ENCODE measurements at regions not wholly inside any gene's neighbourhood (a gene's known extent, or its start where the extent isn't known, plus 50 kb on each side); places are given as distances from the start of the nearest gene placed in this dataset.

DNA sequence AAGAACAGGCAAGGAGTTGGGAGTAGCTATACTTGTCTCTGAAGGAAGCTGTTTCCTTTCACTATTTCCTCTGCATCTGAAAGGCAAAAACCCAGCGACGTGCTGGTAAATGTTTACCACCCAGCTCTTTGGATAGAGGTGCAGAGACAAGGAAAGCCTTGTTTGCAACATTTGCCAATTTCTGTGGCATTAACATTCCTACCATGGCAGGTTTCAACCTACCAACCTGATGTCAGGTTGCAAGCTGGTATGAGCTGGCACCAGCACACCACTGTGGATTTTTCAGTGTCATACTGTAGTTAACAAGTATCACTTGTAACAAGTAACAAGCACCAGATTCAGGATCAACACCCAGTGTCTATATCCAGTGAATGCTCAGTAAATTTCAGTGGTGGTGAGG is 294.8 kb upstream of the TMPO start:
- H2AK5ac ChIP-seq (ENCODE audit: insufficient read length, low read length), result no peak overlapping the region
- no peaks in the 10 kb centered on the region for H3K79me1 ChIP-seq (ENCODE audit: insufficient read depth, low read depth, low read length, poor library complexity, severe bottlenecking)
- H4K20me1 ChIP-seq (ENCODE audit: control insufficient read depth, insufficient read depth, insufficient read length), result no peaks in the 10 kb centered on the region
- H4K5ac ChIP-seq (ENCODE audit: insufficient read length, low read depth, low read length), result no peak overlapping the region
- H3K27me3 ChIP-seq (ENCODE audit: insufficient read depth, low read length), result no peaks in the 10 kb centered on the region
- H3K9ac ChIP-seq (ENCODE audit: extremely low read depth, insufficient read length, low read length), result no peak overlapping the region
- H3K4me1 ChIP-seq (ENCODE audit: insufficient read depth, low read length), result peaks cover 2% of the 10 kb centered on the region
- no peak overlapping the region for H4K91ac ChIP-seq (ENCODE audit: insufficient read length, low read depth, low read length)
- Mint-ChIP-seq H3K27me3 (ENCODE audit: low read depth) (no peaks in the 10 kb centered on the region; the same call in none of the 2 replicates), H3K36me3 (ENCODE audit: insufficient read depth in 1 of 3, low read depth in 3 of 3) (no peaks in the 10 kb centered on the region), H3K4me3 (no peak overlapping the region), H3K9me3 (peaks cover 0 to 4% of the 10 kb centered on the region in 2 experiments; a peak in 1 of 5 replicates), H3K4me1 (peaks cover 26 to 38% of the 10 kb centered on the region in 2 experiments), H3K27ac (no peak overlapping the region)
- no peak for DNase-seq
- no peak overlapping the region for H2BK20ac ChIP-seq (ENCODE audit: low read depth, low read length, poor library complexity, severe bottlenecking)
- H3K4me2 ChIP-seq (ENCODE audit: insufficient read depth, insufficient read length, low read length), result no peak overlapping the region
- H3T11ph ChIP-seq (ENCODE audit: low read length), result no peak overlapping the region
- TF ChIP-seq, protein P1, sequence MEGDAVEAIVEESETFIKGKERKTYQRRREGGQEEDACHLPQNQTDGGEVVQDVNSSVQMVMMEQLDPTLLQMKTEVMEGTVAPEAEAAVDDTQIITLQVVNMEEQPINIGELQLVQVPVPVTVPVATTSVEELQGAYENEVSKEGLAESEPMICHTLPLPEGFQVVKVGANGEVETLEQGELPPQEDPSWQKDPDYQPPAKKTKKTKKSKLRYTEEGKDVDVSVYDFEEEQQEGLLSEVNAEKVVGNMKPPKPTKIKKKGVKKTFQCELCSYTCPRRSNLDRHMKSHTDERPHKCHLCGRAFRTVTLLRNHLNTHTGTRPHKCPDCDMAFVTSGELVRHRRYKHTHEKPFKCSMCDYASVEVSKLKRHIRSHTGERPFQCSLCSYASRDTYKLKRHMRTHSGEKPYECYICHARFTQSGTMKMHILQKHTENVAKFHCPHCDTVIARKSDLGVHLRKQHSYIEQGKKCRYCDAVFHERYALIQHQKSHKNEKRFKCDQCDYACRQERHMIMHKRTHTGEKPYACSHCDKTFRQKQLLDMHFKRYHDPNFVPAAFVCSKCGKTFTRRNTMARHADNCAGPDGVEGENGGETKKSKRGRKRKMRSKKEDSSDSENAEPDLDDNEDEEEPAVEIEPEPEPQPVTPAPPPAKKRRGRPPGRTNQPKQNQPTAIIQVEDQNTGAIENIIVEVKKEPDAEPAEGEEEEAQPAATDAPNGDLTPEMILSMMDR (conservative IDR thresholded peaks at IDR 0.05), result no peak
- H3K23me2 ChIP-seq (ENCODE audit: insufficient read length, low read depth, low read length, poor library complexity, severe bottlenecking), result no peaks in the 10 kb centered on the region
- H3K4ac ChIP-seq (ENCODE audit: low read depth, low read length), result no peak overlapping the region
- WGBS (ENCODE audit: extremely low coverage, insufficient read length, low lambda C conversion rate), result no CpG with 5 or more reads among the region's 2 CpGs
- H3K14ac ChIP-seq (ENCODE audit: insufficient read depth, low read length), result no peak overlapping the region
- no peak overlapping the region for H2BK5ac ChIP-seq (ENCODE audit: insufficient read length, low read length)
- no peaks in the 10 kb centered on the region for H3K9me3 ChIP-seq (ENCODE audit: control insufficient read depth, low read depth, low read length)
- no peak overlapping the region for H4K8ac ChIP-seq (replicated peaks; ENCODE audit: insufficient read length, low read depth, low read length)
- H2BK120ac ChIP-seq (ENCODE audit: low read depth, low read length, poor library complexity, severe bottlenecking), result no peak overlapping the region
- no peak overlapping the region for H3K27ac ChIP-seq (ENCODE audit: insufficient read length, low read depth, low read length)
- no peak overlapping the region for H2BK12ac ChIP-seq (ENCODE audit: insufficient read length, low read depth, low read length)
- H2BK15ac ChIP-seq (ENCODE audit: low read depth, low read length), result no peak overlapping the region
- H3K56ac ChIP-seq (ENCODE audit: insufficient read length, low read depth, low read length), result no peak overlapping the region
- no peak overlapping the region for H3K23ac ChIP-seq (ENCODE audit: insufficient read length, low read depth, low read length)
- no peaks in the 10 kb centered on the region for H3K79me2 ChIP-seq (ENCODE audit: insufficient read depth, low read length)
- H3K18ac ChIP-seq (ENCODE audit: insufficient read length, low read depth, low read length), result no peak overlapping the region
- H2AFZ ChIP-seq (ENCODE audit: low read length), result no peak overlapping the region

Measured in H9 (cell line).